ENCODE measurements at regions not wholly inside any gene's neighbourhood (a gene's known extent, or its start where the extent isn't known, plus 50 kb on each side); places are given as distances from the start of the nearest gene placed in this dataset.

- 79% methylated on average over 1 of the region's 1 CpG for WGBS (ENCODE audit: missing lambda C conversion rate)
- ChIA-PET CTCF (interaction anchor here (1.5 kb wide), 1 partner anchor 136 kb away, joined by 3 read pairs; no protein-coding TSS in a partner anchor), POLR2A (no interaction called here)
- DNase-seq (ENCODE audit: low read depth in 1 of 2, low spot score in 1 of 2) (no peak), FAIRE-seq (no peak), ATAC-seq (no peak)
- no peak overlapping the region for H3K4me2 ChIP-seq
- H3K4me1 ChIP-seq = peaks cover 20% of the 10 kb centered on the region
- H3K27ac ChIP-seq = peak overlapping the region in 1 of 2 experiments; percentile 30; a peak in 1 of 6 replicates
- peaks cover 8% of the 10 kb centered on the region; the same call in 2 of the 3 replicates for H3K9me3 ChIP-seq
- no peak overlapping the region for H3K4me3 ChIP-seq
- no peak for TF ChIP-seq ZSCAN20 (CRISPR knock-in tag; IDR thresholded peaks at IDR 0.05)
- no peak for TF ChIP-seq BCL3 (IDR thresholded peaks at IDR 0.05)
- no peak for TF ChIP-seq JUN (IDR thresholded peaks at IDR 0.05)
- no peak for TF ChIP-seq EHF (CRISPR knock-in tag; IDR thresholded peaks at IDR 0.05)
- no peak for TF ChIP-seq CHD2 (IDR thresholded peaks at IDR 0.05; ENCODE audit: low read length, partially characterized antibody)
- TF ChIP-seq HOXB5 (CRISPR knock-in tag; IDR thresholded peaks at IDR 0.05) = no peak
- TF ChIP-seq HDAC2 (IDR thresholded peaks at IDR 0.05) = no peak
- TF ChIP-seq ESRRA (IDR thresholded peaks at IDR 0.05; ENCODE audit: borderline replicate concordance, low read length) = no peak
- TF ChIP-seq BHLHE40 (IDR thresholded peaks at IDR 0.05; ENCODE audit: low read depth, low read length) = no peak
- no peak for TF ChIP-seq POLR2AphosphoS2 (conservative IDR thresholded peaks at IDR 0.05; ENCODE audit: low read length)
Measured at GRCh38 chr6:133705066-133705465, 183.8 kb upstream of the TCF21 start.

GRCh38 chr6:133705731-133706130 is 183.2 kb upstream of the TCF21 start:
- Histone ChIP-seq H3K4me3 (no peak overlapping the region), H3K4me1 (peaks cover 20% of the 10 kb centered on the region), H3K4me2 (peak overlapping the region; percentile 33; the same call in 2 of the 3 replicates), H3K9me3 (0 out of 3 replicates have a peak, but pooled peaks cover 1% of the 10 kb centered on the region), H3K27ac (peak overlapping the region; percentile 31 to 63; a peak in 3 of 6 replicates)
- ChIA-PET CTCF (interaction anchor here (1.5 kb wide), 1 partner anchor 137 kb away, joined by 3 read pairs; no protein-coding TSS in a partner anchor), POLR2A (no interaction called here)
- FAIRE-seq (no peak), DNase-seq (ENCODE audit: low read depth in 1 of 2, low spot score in 1 of 2) (no peak), ATAC-seq (no peak)
- TF ChIP-seq EHF (CRISPR knock-in tag; IDR thresholded peaks at IDR 0.05) = no peak
- WGBS (ENCODE audit: missing lambda C conversion rate) = 74% methylated on average over 2 of the region's 2 CpGs

- no peak for FAIRE-seq
- Histone ChIP-seq H3K4me2 (no peak overlapping the region), H3K9me3 (no peaks in the 10 kb centered on the region), H3K27ac (peak overlapping the region in 1 of 2 experiments; percentile 61; a peak in 2 of 6 replicates), H3K4me3 (no peak overlapping the region), H3K4me1 (peaks cover 16% of the 10 kb centered on the region)
- 90% methylated on average over 4 of the region's 4 CpGs for WGBS (ENCODE audit: missing lambda C conversion rate)
- ATAC-seq = no peak
- no peak for DNase-seq (ENCODE audit: low read depth in 1 of 2, low spot score in 1 of 2)
- ChIA-PET CTCF (interaction anchor here (0.6 to 1.7 kb wide), 3 partner anchors 19 to 48 kb away, joined by 3 to 6 read pairs (median 3); no protein-coding TSS in a partner anchor), POLR2A (no interaction called here)
- TF ChIP-seq HDAC2 (IDR thresholded peaks at IDR 0.05) = no peak
- no peak for TF ChIP-seq GATA3 (IDR thresholded peaks at IDR 0.05; ENCODE audit: borderline replicate concordance)
- TF ChIP-seq ATOH8 (CRISPR knock-in tag; IDR thresholded peaks at IDR 0.05; ENCODE audit: low read depth) = no peak
- no peak for TF ChIP-seq CBX2 (IDR thresholded peaks at IDR 0.05; ENCODE audit: borderline replicate concordance, low read depth)
- no peak for TF ChIP-seq RAD21 (conservative IDR thresholded peaks at IDR 0.05 in 1 of 2, IDR thresholded peaks at IDR 0.05 in 1 of 2)
- no peak for TF ChIP-seq ESRRA (IDR thresholded peaks at IDR 0.05; ENCODE audit: borderline replicate concordance, low read length)
Measured at GRCh38 chr6:133707456-133707855, 181.5 kb upstream of the TCF21 start.

- CTCF ChIA-PET = no interaction called here
- Histone ChIP-seq H3K4me3 (no peak overlapping the region), H3K4me2 (no peak overlapping the region), H3K27ac (no peak overlapping the region), H3K9me3 (no peaks in the 10 kb centered on the region), H3K4me1 (peaks cover 4% of the 10 kb centered on the region; the same call in 2 of the 3 replicates)
- no peak for FAIRE-seq
- DNase-seq (ENCODE audit: low read depth in 1 of 2, low spot score in 1 of 2) = no peak
- no peak for ATAC-seq
- no peak for TF ChIP-seq FOSL2 (IDR thresholded peaks at IDR 0.05)
- TF ChIP-seq FOSL2 (CRISPR knock-in tag; IDR thresholded peaks at IDR 0.05) = no peak
- no peak for TF ChIP-seq CBX2 (IDR thresholded peaks at IDR 0.05; ENCODE audit: borderline replicate concordance, low read depth)
- no peak for TF ChIP-seq HOXA7 (CRISPR knock-in tag; IDR thresholded peaks at IDR 0.05)
- no peak for TF ChIP-seq RNF2 (IDR thresholded peaks at IDR 0.05; ENCODE audit: borderline replicate concordance, low read depth)
- TF ChIP-seq CHD2 (IDR thresholded peaks at IDR 0.05; ENCODE audit: low read length, partially characterized antibody) = no peak
- TF ChIP-seq USF2 (IDR thresholded peaks at IDR 0.05) = no peak
- TF ChIP-seq RFX5 (IDR thresholded peaks at IDR 0.05) = no peak
- no peak for TF ChIP-seq FOSB (CRISPR knock-in tag; IDR thresholded peaks at IDR 0.05)
- no peak for TF ChIP-seq MAFK (IDR thresholded peaks at IDR 0.05; ENCODE audit: partially characterized antibody)
- TF ChIP-seq POLR2AphosphoS2 (conservative IDR thresholded peaks at IDR 0.05; ENCODE audit: low read length) = no peak
- TF ChIP-seq SMC3 (IDR thresholded peaks at IDR 0.05) = no peak
- TF ChIP-seq MAX (IDR thresholded peaks at IDR 0.05) = no peak
- TF ChIP-seq JUN (IDR thresholded peaks at IDR 0.05) = no peak
- TF ChIP-seq HOXB13 (CRISPR knock-in tag; IDR thresholded peaks at IDR 0.05; ENCODE audit: low read depth) = no peak
- TF ChIP-seq ZC3H11A (IDR thresholded peaks at IDR 0.05) = no peak
- no peak for TF ChIP-seq JUNB (IDR thresholded peaks at IDR 0.05)
- no peak for TF ChIP-seq ELK1 (IDR thresholded peaks at IDR 0.05; ENCODE audit: low read depth, low read length)
- POLR2A ChIA-PET = no interaction called here
Measured at GRCh38 chr6:133710826-133711225, 178.1 kb upstream of the TCF21 start.

Measured in A549 (cell line).